ENCODE measurements at regions not wholly inside any gene's neighbourhood (a gene's known extent, or its start where the extent isn't known, plus 50 kb on each side); places are given as distances from the start of the nearest gene placed in this dataset.

- Histone ChIP-seq H3K4me1 (ENCODE audit: insufficient read depth, low read length) (no peaks in the 10 kb centered on the region; the same call in 1 of the 2 replicates), H3K9ac (ENCODE audit: low read depth, low read length) (no peak overlapping the region), H3K4me3 (ENCODE audit: low read length) (no peak overlapping the region), H3K27ac (ENCODE audit: low read depth, low read length) (no peak overlapping the region), H3K27me3 (ENCODE audit: insufficient read depth, low read length) (no peaks in the 10 kb centered on the region), H3K36me3 (ENCODE audit: insufficient read depth, low read length) (no peaks in the 10 kb centered on the region), H3K9me3 (ENCODE audit: insufficient read depth, low read depth, low read length) (no peaks in the 10 kb centered on the region)
- WGBS: 91% methylated on average over 24 of the region's 24 CpGs
These were observed 445.5 kb upstream of the SGCG start for GRCh38 chr13:22735011-22735995.

DNA sequence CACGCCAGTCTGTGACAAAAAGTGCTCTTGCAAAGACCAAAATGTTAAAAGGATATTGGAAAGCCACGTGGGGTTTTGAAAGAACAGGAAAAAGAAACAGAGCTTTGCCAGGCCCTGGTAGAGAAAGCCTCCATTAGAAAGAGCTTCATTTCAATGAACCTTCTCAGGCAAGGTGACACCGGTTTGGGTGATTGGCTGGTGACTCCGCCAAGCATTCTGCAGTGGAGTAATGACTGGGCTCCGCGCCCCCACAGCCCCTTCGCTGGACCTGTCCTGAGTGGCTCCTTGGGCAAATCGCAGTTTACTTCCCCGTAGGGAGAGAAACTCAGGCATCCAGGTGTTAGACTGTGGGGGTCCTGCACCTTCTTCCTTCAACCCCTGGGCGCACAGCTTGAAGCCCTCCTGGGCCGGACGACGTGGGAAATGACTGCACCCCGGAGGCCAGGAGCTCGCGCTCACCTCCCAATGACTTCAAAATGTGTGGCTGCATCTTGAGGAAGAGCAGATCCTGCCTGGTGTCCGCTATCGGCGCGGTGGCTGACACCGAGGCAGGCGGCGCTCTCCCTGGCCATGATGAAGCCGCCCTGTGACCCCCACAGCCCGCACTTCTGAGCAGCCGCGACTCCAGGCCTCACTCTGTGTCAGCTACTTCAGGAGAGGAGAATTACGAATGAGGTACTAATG is 444.6 kb upstream of the SGCG start:
- Histone ChIP-seq H3K4me1 (ENCODE audit: insufficient read depth, low read length) (no peaks in the 10 kb centered on the region; the same call in 1 of the 2 replicates), H3K9me3 (ENCODE audit: insufficient read depth, low read depth, low read length) (no peaks in the 10 kb centered on the region), H3K27me3 (ENCODE audit: insufficient read depth, low read length) (no peaks in the 10 kb centered on the region), H3K36me3 (ENCODE audit: insufficient read depth, low read length) (no peaks in the 10 kb centered on the region), H3K9ac (ENCODE audit: low read depth, low read length) (no peak overlapping the region), H3K27ac (ENCODE audit: low read depth, low read length) (no peak overlapping the region), H3K4me3 (ENCODE audit: low read length) (no peak overlapping the region)
- WGBS: 93% methylated on average over 28 of the region's 28 CpGs

DNA sequence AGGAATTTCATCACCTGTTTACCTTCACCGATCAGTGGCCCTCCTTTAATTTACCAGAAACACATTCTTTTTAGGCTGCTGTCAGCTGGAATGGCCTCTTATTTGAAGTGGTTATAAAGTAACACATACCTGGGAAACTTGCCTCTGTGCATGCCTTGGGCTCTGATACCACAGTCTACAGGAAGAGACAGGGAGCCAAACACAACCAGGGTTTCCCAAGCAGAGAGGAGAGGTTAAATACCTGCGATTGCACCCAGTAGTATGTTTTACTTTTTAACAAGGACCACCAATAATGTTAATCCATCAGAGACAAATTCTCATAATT is 444.0 kb upstream of the SGCG start:
- 93% methylated on average over 2 of the region's 2 CpGs for WGBS
- Histone ChIP-seq H3K9ac (ENCODE audit: low read depth, low read length) (no peak overlapping the region), H3K27ac (ENCODE audit: low read depth, low read length) (no peak overlapping the region), H3K4me3 (ENCODE audit: low read length) (no peak overlapping the region), H3K27me3 (ENCODE audit: insufficient read depth, low read length) (no peaks in the 10 kb centered on the region), H3K36me3 (ENCODE audit: insufficient read depth, low read length) (no peaks in the 10 kb centered on the region), H3K9me3 (ENCODE audit: insufficient read depth, low read depth, low read length) (no peaks in the 10 kb centered on the region), H3K4me1 (ENCODE audit: insufficient read depth, low read length) (no peaks in the 10 kb centered on the region; the same call in 1 of the 2 replicates)

- Histone ChIP-seq H3K27ac (ENCODE audit: low read depth, low read length) (no peak overlapping the region), H3K4me1 (ENCODE audit: insufficient read depth, low read length) (no peaks in the 10 kb centered on the region; the same call in 1 of the 2 replicates), H3K9me3 (ENCODE audit: insufficient read depth, low read depth, low read length) (no peaks in the 10 kb centered on the region), H3K9ac (ENCODE audit: low read depth, low read length) (no peak overlapping the region), H3K36me3 (ENCODE audit: insufficient read depth, low read length) (no peaks in the 10 kb centered on the region), H3K27me3 (ENCODE audit: insufficient read depth, low read length) (no peaks in the 10 kb centered on the region), H3K4me3 (ENCODE audit: low read length) (no peak overlapping the region)
- WGBS: 94% methylated on average over 3 of the region's 3 CpGs
These were observed 442.4 kb upstream of the SGCG start for GRCh38 chr13:22738357-22738756.

DNA sequence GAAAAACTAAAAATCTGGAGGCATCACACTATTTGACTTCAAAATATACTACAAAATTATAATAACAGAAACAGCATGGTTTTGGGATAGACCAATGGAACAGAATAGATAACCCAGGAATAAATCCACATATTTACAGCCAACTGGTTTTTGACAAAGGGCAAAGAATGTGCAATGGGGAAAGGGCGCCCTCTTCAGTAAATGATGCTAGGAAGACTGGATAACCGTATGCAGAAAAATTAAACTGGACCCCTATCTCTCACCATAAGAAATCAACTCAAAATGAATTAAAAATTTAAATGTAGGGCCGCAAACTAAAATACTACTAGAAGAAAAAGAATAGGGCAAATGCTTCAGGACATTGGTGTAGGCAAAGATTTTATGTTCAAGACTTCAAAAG is 440.5 kb upstream of the SGCG start:
- no peaks in the 10 kb centered on the region for H3K27me3 ChIP-seq (ENCODE audit: insufficient read depth, low read length)
- H3K9me3 ChIP-seq (ENCODE audit: insufficient read depth, low read depth, low read length): no peaks in the 10 kb centered on the region
- H3K36me3 ChIP-seq (ENCODE audit: insufficient read depth, low read length): no peaks in the 10 kb centered on the region
- H3K9ac ChIP-seq (ENCODE audit: low read depth, low read length): no peak overlapping the region
- no peaks in the 10 kb centered on the region; the same call in 1 of the 2 replicates for H3K4me1 ChIP-seq (ENCODE audit: insufficient read depth, low read length)
- H3K4me3 ChIP-seq (ENCODE audit: low read length): no peak overlapping the region
- no peak overlapping the region for H3K27ac ChIP-seq (ENCODE audit: low read depth, low read length)
- 0% methylated on average over 1 of the region's 3 CpGs for WGBS

- H3K36me3 ChIP-seq (ENCODE audit: insufficient read depth, low read length): no peaks in the 10 kb centered on the region
- WGBS: 91% methylated on average over 24 of the region's 24 CpGs
These were observed 435.9 kb upstream of the SGCG start for GRCh38 chr13:22744688-22745452.

DNA sequence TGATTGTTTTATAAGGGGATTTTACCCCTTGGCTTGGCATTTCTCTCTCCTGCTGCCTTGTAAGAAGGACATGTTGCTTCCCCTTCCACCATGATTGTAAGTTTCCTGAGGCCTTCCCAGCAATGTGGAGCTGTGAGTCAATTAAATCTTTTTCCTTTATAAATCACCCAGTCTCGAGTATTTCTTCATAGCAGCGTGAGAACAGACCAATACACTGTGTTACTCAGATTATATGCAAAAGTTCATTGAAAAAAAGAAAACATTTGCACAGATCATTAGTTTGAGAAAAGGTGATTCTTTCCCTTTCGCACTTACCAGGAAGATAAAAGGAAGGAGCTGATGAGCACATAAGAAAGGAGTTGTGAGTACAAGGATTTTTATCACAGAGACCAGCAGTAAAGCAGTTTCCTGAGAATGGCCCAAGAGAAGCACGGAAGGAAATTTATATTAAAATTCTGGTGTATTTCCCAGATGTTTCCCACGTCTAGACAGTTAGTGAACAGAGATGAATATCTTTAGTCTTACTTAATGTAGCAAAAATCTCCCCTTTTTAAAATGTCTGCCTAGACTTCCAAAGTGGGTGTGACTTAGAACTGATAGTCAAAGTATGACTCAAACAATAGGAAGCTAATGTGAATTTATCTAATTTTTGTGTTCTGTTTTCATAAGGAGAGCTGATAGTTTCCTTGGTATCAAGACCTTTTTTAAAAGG is 431.8 kb upstream of the SGCG start:
- H3K4me3 ChIP-seq (ENCODE audit: low read length): no peak overlapping the region
- no peak overlapping the region for H3K9ac ChIP-seq (ENCODE audit: low read depth, low read length)
- no peaks in the 10 kb centered on the region for H3K4me1 ChIP-seq (ENCODE audit: insufficient read depth, low read length)
- H3K27ac ChIP-seq (ENCODE audit: low read depth, low read length): no peak overlapping the region
- 98% methylated on average over 5 of the region's 5 CpGs for WGBS
- no peaks in the 10 kb centered on the region for H3K36me3 ChIP-seq (ENCODE audit: insufficient read depth, low read length)
- H3K27me3 ChIP-seq (ENCODE audit: insufficient read depth, low read length): no peaks in the 10 kb centered on the region
- H3K9me3 ChIP-seq (ENCODE audit: insufficient read depth, low read depth, low read length): 0 out of 2 replicates have a peak, but pooled peaks cover 3% of the 10 kb centered on the region

More at GRCh38 chr13:22744688-22745452, 435.9 kb upstream of the SGCG start:
- no peak overlapping the region for H3K27ac ChIP-seq (ENCODE audit: low read depth, low read length)
- no peaks in the 10 kb centered on the region for H3K9me3 ChIP-seq (ENCODE audit: insufficient read depth, low read depth, low read length)
- no peaks in the 10 kb centered on the region for H3K27me3 ChIP-seq (ENCODE audit: insufficient read depth, low read length)
- no peak overlapping the region for H3K4me3 ChIP-seq (ENCODE audit: low read length)
- no peak overlapping the region for H3K9ac ChIP-seq (ENCODE audit: low read depth, low read length)
- no peaks in the 10 kb centered on the region for H3K4me1 ChIP-seq (ENCODE audit: insufficient read depth, low read length)

GRCh38 chr13:22749626-22750025 is 431.2 kb upstream of the SGCG start:
- H3K9ac ChIP-seq (ENCODE audit: low read depth, low read length): no peak overlapping the region
- no peak overlapping the region for H3K4me3 ChIP-seq (ENCODE audit: low read length)
- H3K36me3 ChIP-seq (ENCODE audit: insufficient read depth, low read length): no peaks in the 10 kb centered on the region
- no peak overlapping the region for H3K27ac ChIP-seq (ENCODE audit: low read depth, low read length)
- no peaks in the 10 kb centered on the region for H3K27me3 ChIP-seq (ENCODE audit: insufficient read depth, low read length)
- H3K9me3 ChIP-seq (ENCODE audit: insufficient read depth, low read depth, low read length): 0 out of 2 replicates have a peak, but pooled peaks cover 3% of the 10 kb centered on the region
- no peaks in the 10 kb centered on the region for H3K4me1 ChIP-seq (ENCODE audit: insufficient read depth, low read length)
- WGBS: 100% methylated on average over 1 of the region's 1 CpG

DNA sequence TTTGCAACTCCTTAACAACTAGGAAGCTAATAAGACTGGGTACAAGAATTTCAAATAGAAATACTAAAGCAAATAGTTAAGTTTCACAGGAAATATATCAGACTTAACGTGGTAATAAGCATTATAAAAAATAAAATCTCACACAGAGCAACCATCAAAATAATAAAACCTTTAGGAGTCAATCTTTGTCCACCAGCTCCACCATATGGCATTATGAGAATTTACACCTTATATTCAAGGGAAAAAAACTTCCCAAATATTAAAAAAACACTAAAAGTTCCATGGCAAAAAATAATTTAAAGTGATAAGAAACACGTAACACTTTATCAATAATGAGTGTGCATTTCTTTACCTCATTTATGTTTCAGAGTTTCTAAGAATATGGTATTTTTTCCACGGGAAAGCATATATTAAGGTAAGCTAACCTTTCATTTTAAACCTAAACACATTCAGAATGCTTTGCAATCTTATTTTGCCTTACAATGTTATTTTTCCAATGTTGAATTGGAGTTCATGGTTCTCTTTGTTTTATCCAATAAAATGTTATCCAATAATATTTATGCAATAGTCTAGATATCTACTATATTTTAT is 423.2 kb upstream of the SGCG start:
- H3K27ac ChIP-seq (ENCODE audit: low read depth, low read length): no peak overlapping the region
- no peak overlapping the region for H3K9ac ChIP-seq (ENCODE audit: low read depth, low read length)
- H3K36me3 ChIP-seq (ENCODE audit: insufficient read depth, low read length): no peaks in the 10 kb centered on the region
- H3K4me3 ChIP-seq (ENCODE audit: low read length): no peak overlapping the region
- WGBS: 90% methylated on average over 1 of the region's 3 CpGs
- peaks cover 10% of the 10 kb centered on the region; the same call in 1 of the 2 replicates for H3K4me1 ChIP-seq (ENCODE audit: insufficient read depth, low read length)
- no peaks in the 10 kb centered on the region for H3K27me3 ChIP-seq (ENCODE audit: insufficient read depth, low read length)
- 0 out of 2 replicates have a peak, but pooled peaks cover 3% of the 10 kb centered on the region for H3K9me3 ChIP-seq (ENCODE audit: insufficient read depth, low read depth, low read length)

GRCh38 chr13:22758245-22758644 is 422.5 kb upstream of the SGCG start:
- H3K36me3 ChIP-seq (ENCODE audit: insufficient read depth, low read length): no peaks in the 10 kb centered on the region
- 51% methylated on average over 4 of the region's 4 CpGs for WGBS
- no peaks in the 10 kb centered on the region for H3K27me3 ChIP-seq (ENCODE audit: insufficient read depth, low read length)
- no peak overlapping the region for H3K4me3 ChIP-seq (ENCODE audit: low read length)
- H3K27ac ChIP-seq (ENCODE audit: low read depth, low read length): no peak overlapping the region
- no peak overlapping the region for H3K9ac ChIP-seq (ENCODE audit: low read depth, low read length)
- 0 out of 2 replicates have a peak, but pooled peaks cover 3% of the 10 kb centered on the region for H3K9me3 ChIP-seq (ENCODE audit: insufficient read depth, low read depth, low read length)
- peaks cover 10% of the 10 kb centered on the region; the same call in 1 of the 2 replicates for H3K4me1 ChIP-seq (ENCODE audit: insufficient read depth, low read length)
